Colonic mucosa (tissue), 4 donors: ENCODE measurements at regions not wholly inside any gene's neighbourhood (a gene's known extent, or its start where the extent isn't known, plus 50 kb on each side); places are given as distances from the start of the nearest gene placed in this dataset.

ENCODE experiments used
- DNase-seq: peaks from one replicate; pipeline ENCODE4 v3.0.0-alpha.2; 2020
- H3K27ac ChIP-seq: fragments of 200-600 bp; one replicate; pipeline ENCODE4 v1.8.0; 2021
- H3K27me3 ChIP-seq: fragments of 200-600 bp; one replicate; pipeline ENCODE4 v1.8.0; 2021
- H3K36me3 ChIP-seq: fragments of 200-600 bp; one replicate; pipeline ENCODE4 v1.8.0; 2021
- H3K4me1 ChIP-seq: fragments of 200-600 bp; one replicate; pipeline ENCODE4 v1.8.0; 2021; ENCODE audit warnings: mild to moderate bottlenecking
- H3K4me3 ChIP-seq: fragments of 200-600 bp; one replicate; pipeline ENCODE4 v1.8.0; 2021
- H3K9ac ChIP-seq, 2 donors: one replicate each; pipeline ENCODE4 v1.7.0; 2013; ENCODE audit warnings: control low read depth in 2 of 2, low read depth in 2 of 2, low read length in 2 of 2
- H3K9me3 ChIP-seq: fragments of 200-600 bp; one replicate; pipeline ENCODE4 v1.8.0; 2021
- intact Hi-C: fragments of 100-400 bp; cut with DNase I; formaldehyde crosslinking; loops from one replicate; pipeline ENCODE4 v1.14.1; 2022
- TF ChIP-seq, protein P1 (sequence below): fragments of 200-600 bp; IDR thresholded peaks from one replicate; pipeline ENCODE4 v1.8.0; 2022; ENCODE audit warnings: antibody characterized with exemption, mild to moderate bottlenecking
- donor health status: healthy.
- donor health status: DM: no; HTN: no; CAD: no.
- donor health status: DM: no; HTN: no; CAD: no.

DNA sequence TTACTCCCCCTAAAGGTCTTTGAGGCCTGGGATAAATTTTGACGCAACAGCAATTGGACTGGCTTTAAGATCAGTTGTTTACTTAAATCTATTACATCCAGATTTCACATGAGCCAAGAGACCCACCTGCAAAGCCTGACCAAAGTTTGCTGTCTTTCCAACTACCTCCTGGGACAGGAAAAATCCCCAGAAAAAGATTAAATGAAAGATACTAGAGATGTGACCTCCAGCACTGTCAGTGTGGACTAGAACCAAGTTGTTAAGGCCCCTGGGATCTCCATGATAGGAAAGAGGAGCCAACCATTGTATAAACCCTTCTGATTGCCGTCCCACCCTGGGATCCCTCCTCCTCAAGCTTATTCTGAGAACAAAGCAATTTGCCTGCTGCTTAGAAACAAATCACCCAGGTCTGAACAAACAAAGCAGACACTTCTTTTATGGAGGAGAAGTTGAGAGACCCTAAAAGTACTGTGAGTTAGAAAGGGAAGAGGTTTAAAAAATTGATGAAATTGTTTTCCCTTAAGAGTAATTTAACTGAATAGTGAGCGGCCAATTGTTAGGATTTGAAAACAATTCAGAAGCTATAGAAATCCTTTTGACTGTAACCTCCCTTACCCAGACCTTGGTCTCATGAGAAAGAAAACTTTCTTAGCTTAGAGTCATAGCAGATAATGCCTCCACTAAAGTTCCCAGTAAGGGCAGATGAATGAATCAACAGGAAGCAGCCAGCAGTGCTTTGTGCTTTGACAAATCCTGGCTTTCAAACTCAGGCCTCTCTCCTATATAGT lies 255.2 kb downstream of the TMEM167A start:
- Histone ChIP-seq H3K9me3 (no peaks in the 10 kb centered on the region), H3K9ac (no peak overlapping the region), H3K4me3 (no peak overlapping the region), H3K36me3 (no peaks in the 10 kb centered on the region), H3K27me3 (no peaks in the 10 kb centered on the region), H3K27ac (no peak overlapping the region), H3K4me1 (no peaks in the 10 kb centered on the region)
- intact Hi-C loops, result no loop called here
- TF ChIP-seq, protein P1, sequence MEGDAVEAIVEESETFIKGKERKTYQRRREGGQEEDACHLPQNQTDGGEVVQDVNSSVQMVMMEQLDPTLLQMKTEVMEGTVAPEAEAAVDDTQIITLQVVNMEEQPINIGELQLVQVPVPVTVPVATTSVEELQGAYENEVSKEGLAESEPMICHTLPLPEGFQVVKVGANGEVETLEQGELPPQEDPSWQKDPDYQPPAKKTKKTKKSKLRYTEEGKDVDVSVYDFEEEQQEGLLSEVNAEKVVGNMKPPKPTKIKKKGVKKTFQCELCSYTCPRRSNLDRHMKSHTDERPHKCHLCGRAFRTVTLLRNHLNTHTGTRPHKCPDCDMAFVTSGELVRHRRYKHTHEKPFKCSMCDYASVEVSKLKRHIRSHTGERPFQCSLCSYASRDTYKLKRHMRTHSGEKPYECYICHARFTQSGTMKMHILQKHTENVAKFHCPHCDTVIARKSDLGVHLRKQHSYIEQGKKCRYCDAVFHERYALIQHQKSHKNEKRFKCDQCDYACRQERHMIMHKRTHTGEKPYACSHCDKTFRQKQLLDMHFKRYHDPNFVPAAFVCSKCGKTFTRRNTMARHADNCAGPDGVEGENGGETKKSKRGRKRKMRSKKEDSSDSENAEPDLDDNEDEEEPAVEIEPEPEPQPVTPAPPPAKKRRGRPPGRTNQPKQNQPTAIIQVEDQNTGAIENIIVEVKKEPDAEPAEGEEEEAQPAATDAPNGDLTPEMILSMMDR, result no peak
- DNase-seq, result no peak

DNA sequence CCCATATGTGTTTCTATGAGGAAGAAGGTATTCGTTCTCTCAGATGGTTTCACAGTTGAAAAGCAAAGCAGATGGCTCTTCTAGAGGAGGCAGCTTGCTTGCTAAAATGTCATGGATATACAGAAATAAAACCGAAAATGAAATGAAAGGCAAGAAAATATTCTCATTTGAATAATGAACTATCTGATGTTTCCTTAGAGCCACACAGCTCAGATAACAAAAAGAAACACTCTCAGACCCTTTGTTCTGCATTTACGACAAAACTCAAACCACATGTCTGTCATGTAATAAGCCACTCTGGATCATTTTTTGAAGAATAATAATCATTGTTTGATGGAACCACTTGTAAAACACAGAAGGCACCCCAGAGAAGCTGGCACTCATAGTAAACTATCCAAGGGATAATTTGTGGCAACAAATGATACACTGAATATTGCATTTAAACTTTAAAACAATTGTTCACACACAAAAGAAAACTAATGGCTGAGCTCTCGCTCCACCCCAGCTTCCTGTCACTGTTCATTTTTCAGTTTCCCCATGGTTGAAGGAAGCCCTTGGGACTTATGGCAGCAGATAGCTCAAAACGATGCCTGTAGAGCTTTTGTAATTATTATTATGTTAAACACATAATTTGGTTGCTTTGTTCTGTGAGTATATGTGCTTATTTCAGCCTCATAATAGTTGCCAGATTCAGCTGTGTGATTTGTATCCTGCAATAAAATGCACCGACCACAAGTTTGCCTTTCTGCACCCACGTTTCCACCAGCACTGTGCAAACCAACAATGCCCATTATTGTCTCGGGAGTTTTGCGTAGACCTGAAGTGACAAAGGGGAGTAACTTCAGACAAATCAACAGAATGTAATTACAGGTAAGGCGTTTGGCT lies 256.0 kb downstream of the TMEM167A start:
- Histone ChIP-seq H3K27me3 (no peaks in the 10 kb centered on the region), H3K4me1 (no peaks in the 10 kb centered on the region), H3K27ac (no peak overlapping the region), H3K36me3 (no peaks in the 10 kb centered on the region), H3K4me3 (no peak overlapping the region), H3K9ac (no peak overlapping the region), H3K9me3 (no peaks in the 10 kb centered on the region)
- TF ChIP-seq, protein P1, result no peak
- intact Hi-C loops, result no loop called here
- DNase-seq, result no peak

DNA sequence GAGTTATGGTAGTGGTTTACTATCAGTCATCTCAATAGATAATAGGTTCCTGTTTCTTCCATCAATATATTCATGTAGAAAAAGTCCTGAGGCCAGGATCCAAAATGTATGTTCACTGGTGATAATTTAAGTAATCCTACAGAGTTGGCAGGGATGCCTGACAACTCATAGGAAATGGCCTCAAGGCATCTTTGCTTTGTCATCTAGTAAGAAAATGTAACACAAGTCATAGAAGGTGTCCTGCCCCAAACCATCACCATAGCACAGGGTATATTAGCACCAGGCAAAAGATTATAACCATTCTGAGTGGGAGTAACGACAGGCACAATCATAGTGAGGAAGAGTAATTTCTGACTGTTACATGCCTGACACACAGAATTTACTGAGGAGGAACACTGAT lies 257.0 kb downstream of the TMEM167A start:
- no peak for DNase-seq
- Histone ChIP-seq H3K9me3 (no peaks in the 10 kb centered on the region), H3K36me3 (no peaks in the 10 kb centered on the region), H3K27me3 (no peaks in the 10 kb centered on the region), H3K4me3 (no peak overlapping the region), H3K4me1 (no peaks in the 10 kb centered on the region), H3K9ac (no peak overlapping the region), H3K27ac (no peak overlapping the region)
- intact Hi-C loops, result no loop called here
- TF ChIP-seq, protein P1, result no peak

DNA sequence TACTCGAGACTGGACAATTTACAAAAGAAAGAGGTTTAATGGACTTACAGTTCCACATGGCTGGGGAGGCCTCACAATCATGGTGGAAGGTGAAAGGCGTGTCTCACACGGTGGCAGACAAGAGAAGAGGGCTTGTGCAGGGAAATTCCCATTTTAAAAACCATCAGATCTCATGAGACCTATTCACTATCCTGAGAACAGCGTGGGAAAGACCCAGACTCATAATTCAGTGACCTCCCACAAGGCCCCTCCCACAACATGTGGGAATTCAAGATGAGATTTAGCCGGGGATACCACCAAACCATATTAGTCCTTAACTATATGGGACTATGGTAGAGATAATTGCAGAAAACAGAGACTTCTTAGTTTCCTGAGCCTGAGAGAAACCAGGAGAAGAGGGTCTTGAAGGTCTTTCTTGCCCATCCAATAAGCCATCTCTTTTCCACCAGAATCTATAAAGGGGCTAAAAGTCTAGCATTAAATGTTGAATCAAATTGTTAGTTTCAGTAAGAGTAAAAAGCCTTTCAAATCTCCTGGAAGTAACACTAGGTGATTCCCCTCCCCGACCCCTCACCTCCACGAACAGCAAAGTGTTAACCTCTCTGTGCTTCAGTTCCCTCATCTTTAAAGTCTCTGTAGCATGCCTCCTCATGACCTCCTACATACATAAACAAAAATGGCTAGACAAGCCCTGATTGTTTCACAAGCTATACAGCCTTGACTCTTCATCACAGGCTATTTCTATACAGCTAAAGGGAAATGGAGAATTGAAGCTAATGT lies 259.1 kb downstream of the TMEM167A start:
- intact Hi-C loops, result no loop called here
- Histone ChIP-seq H3K27me3 (no peaks in the 10 kb centered on the region), H3K4me1 (no peaks in the 10 kb centered on the region), H3K27ac (no peak overlapping the region), H3K9ac (no peak overlapping the region), H3K9me3 (no peaks in the 10 kb centered on the region), H3K36me3 (no peaks in the 10 kb centered on the region), H3K4me3 (no peak overlapping the region)
- DNase-seq, result no peak
- TF ChIP-seq, protein P1, result no peak

DNA sequence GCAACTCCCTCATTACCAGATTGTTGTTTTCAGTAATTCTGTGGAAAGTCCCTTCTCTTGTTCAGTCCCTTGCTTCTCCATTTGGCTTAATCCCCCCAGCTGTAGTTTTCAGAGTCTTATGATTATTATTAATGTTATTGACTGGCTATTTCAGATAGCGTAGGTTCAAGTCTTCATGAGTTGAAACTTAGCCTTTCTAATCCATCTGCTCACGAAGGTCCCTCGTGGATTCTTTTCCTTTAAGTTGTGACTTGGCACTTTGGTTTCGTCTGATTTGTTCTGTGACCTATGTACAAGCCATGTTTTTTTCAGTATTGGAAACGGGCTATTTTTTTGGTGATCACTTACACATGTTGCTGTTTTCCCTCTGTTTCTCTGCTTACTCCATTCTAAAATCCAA lies 260.3 kb downstream of the TMEM167A start:
- TF ChIP-seq, protein P1, result no peak
- no peak for DNase-seq

More for the DNA sequence above, 260.3 kb downstream of the TMEM167A start:
- H3K27me3 ChIP-seq, result no peaks in the 10 kb centered on the region
- H3K9ac ChIP-seq, result no peak overlapping the region
- H3K27ac ChIP-seq, result no peak overlapping the region
- no peaks in the 10 kb centered on the region for H3K4me1 ChIP-seq
- no peaks in the 10 kb centered on the region for H3K36me3 ChIP-seq
- intact Hi-C loops, result no loop called here
- H3K9me3 ChIP-seq, result no peaks in the 10 kb centered on the region
- no peak overlapping the region for H3K4me3 ChIP-seq
